ENCODE measurements at regions not wholly inside any gene's neighbourhood (a gene's known extent, or its start where the extent isn't known, plus 50 kb on each side); places are given as distances from the start of the nearest gene placed in this dataset.

DNA sequence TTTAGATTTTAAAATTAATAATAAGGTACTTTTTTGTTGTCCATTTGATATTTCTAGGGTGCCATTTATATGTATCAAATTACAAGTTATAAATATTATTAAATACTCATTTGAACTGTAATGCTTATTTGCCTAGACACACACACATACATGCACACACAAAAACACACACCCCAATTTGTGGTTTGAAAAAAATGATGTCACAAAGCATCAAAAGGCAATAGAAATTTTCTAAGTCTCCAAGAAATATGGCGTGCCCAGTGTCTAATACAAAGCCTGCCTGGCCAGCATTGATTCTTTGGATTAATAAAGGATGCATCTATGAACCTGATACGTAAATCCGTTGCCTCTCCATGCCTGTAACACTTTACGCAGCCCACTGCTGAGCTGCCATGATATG is 252.8 kb upstream of the BLID start:
- ChIA-PET POLR2A (no interaction called here), CTCF (no interaction called here)
- DNase-seq (ENCODE audit: low read depth, low spot score): no peak

GRCh38 chr11:122367809-122368231 is 251.8 kb upstream of the BLID start:
- POLR2A ChIA-PET: no interaction called here
- no peak for TF ChIP-seq CTCF (IDR thresholded peaks at IDR 0.05; ENCODE audit: insufficient read depth, low read length, missing control alignments)
- DNase-seq (ENCODE audit: low read depth, low spot score): no peak
- no peak overlapping the region for H3K4me3 ChIP-seq (ENCODE audit: low read depth, low read length)
- CTCF ChIA-PET: no interaction called here

More for the DNA sequence above, 252.8 kb upstream of the BLID start:
- H3K4me3 ChIP-seq (ENCODE audit: low read depth, low read length): no peak overlapping the region
- TF ChIP-seq CTCF (IDR thresholded peaks at IDR 0.05; ENCODE audit: insufficient read depth, low read length, missing control alignments): no peak

DNA sequence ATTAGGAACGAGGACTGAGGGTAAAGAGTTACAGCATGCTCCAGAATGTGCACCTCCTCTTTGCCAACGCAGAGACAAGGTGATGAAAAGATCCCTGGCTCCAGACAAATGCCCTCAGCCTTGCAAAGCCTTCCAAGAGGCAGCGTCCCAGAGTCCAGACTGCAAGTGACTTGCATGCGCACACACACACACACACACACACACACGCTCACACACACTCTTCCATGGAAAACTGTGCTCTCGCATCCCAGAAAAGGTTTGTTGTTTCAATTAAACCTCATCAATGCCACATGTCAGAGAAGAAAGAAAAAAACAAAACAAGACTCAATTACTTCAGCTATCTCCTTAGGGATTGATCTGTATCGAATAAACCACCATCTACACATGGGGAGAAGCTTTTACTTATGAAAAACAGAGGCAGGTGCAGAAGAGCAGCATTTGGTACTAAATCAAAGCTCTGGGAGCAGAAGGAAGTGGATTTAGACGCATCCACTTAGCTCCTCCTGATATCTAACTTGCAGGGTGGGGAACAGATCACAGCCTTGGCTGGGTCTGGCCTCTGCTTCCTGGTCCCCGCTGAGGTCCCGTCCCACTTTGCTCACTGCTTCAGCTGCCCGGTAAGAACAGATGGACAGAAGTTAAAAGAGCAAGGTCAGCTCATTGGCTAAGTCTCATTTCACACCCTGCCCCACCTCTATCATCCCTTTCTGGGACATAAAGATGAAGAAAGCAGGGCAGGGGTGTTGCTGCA is 249.8 kb upstream of the BLID start:
- no peak for DNase-seq (ENCODE audit: low read depth, low spot score)
- no peak for TF ChIP-seq CTCF (IDR thresholded peaks at IDR 0.05; ENCODE audit: insufficient read depth, low read length, missing control alignments)
- CTCF ChIA-PET: no interaction called here
- POLR2A ChIA-PET: no interaction called here
- H3K4me3 ChIP-seq (ENCODE audit: low read depth, low read length): no peak overlapping the region

DNA sequence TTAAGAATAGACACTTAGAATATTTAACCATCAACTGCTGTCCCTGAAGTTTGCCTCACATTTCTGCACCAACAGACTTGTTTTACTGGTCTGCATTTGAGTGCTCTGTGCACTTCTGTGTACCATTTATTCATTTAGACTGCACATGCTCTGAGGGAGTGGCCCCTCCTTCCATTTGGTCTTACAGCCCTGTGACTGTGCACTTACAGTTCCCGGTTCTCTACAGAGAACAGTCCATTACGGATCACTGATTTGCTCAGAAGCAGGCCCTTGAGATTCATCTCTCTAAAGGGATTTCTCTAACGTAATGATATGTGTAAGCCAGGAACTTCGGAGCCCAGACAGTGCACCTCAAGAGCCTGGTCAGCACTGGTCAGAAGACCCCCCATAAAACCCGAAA is 247.3 kb upstream of the BLID start:
- no peak for TF ChIP-seq CTCF (IDR thresholded peaks at IDR 0.05; ENCODE audit: insufficient read depth, low read length, missing control alignments)
- H3K4me3 ChIP-seq (ENCODE audit: low read depth, low read length): no peak overlapping the region
- POLR2A ChIA-PET: no interaction called here
- no peak for DNase-seq (ENCODE audit: low read depth, low spot score)
- CTCF ChIA-PET: no interaction called here

- CTCF ChIA-PET: no interaction called here
- POLR2A ChIA-PET: no interaction called here
- no peak for TF ChIP-seq CTCF (IDR thresholded peaks at IDR 0.05; ENCODE audit: insufficient read depth, low read length, missing control alignments)
- DNase-seq (ENCODE audit: low read depth, low spot score): no peak
- H3K4me3 ChIP-seq (ENCODE audit: low read depth, low read length): no peak overlapping the region
Measured at GRCh38 chr11:122362381-122362780, 246.4 kb upstream of the BLID start.

DNA sequence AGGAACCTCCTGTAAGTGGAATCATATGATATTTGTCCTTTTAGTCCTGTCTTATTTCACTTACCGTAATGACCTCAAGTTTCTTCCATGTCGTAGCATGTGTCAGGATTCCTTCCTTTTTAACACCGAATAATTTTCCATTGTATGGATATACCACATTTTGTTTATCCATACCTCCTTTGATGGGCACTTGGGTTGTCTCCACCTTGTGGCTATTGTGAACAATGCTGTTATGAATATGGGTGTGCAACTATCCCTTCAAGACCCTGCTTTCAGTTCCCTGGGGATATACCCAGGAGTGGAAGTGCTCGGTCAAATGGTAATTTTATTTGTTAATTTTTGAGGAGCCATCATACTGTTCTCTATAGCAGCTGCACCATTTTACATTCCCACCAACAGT is 244.9 kb upstream of the BLID start:
- no peak for DNase-seq (ENCODE audit: low read depth, low spot score)
- H3K4me3 ChIP-seq (ENCODE audit: low read depth, low read length): no peak overlapping the region
- ChIA-PET CTCF (no interaction called here), POLR2A (no interaction called here)
- TF ChIP-seq CTCF (IDR thresholded peaks at IDR 0.05; ENCODE audit: insufficient read depth, low read length, missing control alignments): no peak

Data from AG04449 (cell line).